ENCODE measurements at regions not wholly inside any gene's neighbourhood (a gene's known extent, or its start where the extent isn't known, plus 50 kb on each side); places are given as distances from the start of the nearest gene placed in this dataset.

- no peak for DNase-seq (ENCODE audit: low read depth)
Measured at GRCh38 chr5:62030326-62030725, 275.7 kb upstream of the KIF2A start.

- DNase-seq (ENCODE audit: low read depth) = no peak
Measured at GRCh38 chr5:62038024-62038423, 268.0 kb upstream of the KIF2A start.

- DNase-seq (ENCODE audit: low read depth) = no peak
Measured at GRCh38 chr5:62041156-62041756, 264.8 kb upstream of the KIF2A start.

- DNase-seq (ENCODE audit: low read depth) = no peak
Measured at GRCh38 chr5:62042007-62042406, 264.0 kb upstream of the KIF2A start.

- DNase-seq (ENCODE audit: low read depth) = no peak
Measured at GRCh38 chr5:62043289-62044280, 262.4 kb upstream of the KIF2A start.

- DNase-seq (ENCODE audit: low read depth) = no peak
Measured at GRCh38 chr5:62044989-62045388, 261.0 kb upstream of the KIF2A start.

- no peak for DNase-seq (ENCODE audit: low read depth)
Measured at GRCh38 chr5:62046191-62046590, 259.8 kb upstream of the KIF2A start.

- no peak for DNase-seq (ENCODE audit: low read depth)
Measured at GRCh38 chr5:62051747-62052146, 254.3 kb upstream of the KIF2A start.

GRCh38 chr5:62059960-62060359, 246.0 kb upstream of the KIF2A start:
- no peak for DNase-seq (ENCODE audit: low read depth)

- no peak for DNase-seq (ENCODE audit: low read depth)
Measured at GRCh38 chr5:62065050-62065449, 241.0 kb upstream of the KIF2A start.

- no peak for DNase-seq (ENCODE audit: low read depth)
Measured at GRCh38 chr5:62066761-62067277, 239.2 kb upstream of the KIF2A start.

GRCh38 chr5:62068554-62068953, 237.5 kb upstream of the KIF2A start:
- DNase-seq (ENCODE audit: low read depth) = no peak

GRCh38 chr5:62077387-62077786, 228.6 kb upstream of the KIF2A start:
- DNase-seq (ENCODE audit: low read depth) = no peak

- no peak for DNase-seq (ENCODE audit: low read depth)
Measured at GRCh38 chr5:62077823-62078550, 228.0 kb upstream of the KIF2A start.

GRCh38 chr5:62082370-62082801, 223.6 kb upstream of the KIF2A start:
- no peak for DNase-seq (ENCODE audit: low read depth)

- DNase-seq (ENCODE audit: low read depth) = no peak
Measured at GRCh38 chr5:62083247-62083646, 222.8 kb upstream of the KIF2A start.

- DNase-seq (ENCODE audit: low read depth) = no peak
Measured at GRCh38 chr5:62083661-62084060, 222.3 kb upstream of the KIF2A start.

- DNase-seq (ENCODE audit: low read depth) = no peak
Measured at GRCh38 chr5:62084391-62084790, 221.6 kb upstream of the KIF2A start.

GRCh38 chr5:62090953-62091352, 215.1 kb upstream of the KIF2A start:
- no peak for DNase-seq (ENCODE audit: low read depth)

- DNase-seq (ENCODE audit: low read depth) = no peak
Measured at GRCh38 chr5:62093411-62093810, 212.6 kb upstream of the KIF2A start.

GRCh38 chr5:62093976-62094375, 212.0 kb upstream of the KIF2A start:
- no peak for DNase-seq (ENCODE audit: low read depth)

- DNase-seq (ENCODE audit: low read depth) = no peak
Measured at GRCh38 chr5:62097361-62097760, 208.6 kb upstream of the KIF2A start.
